Choroid plexus epithelial cell (primary cell): ENCODE measurements at regions not wholly inside any gene's neighbourhood (a gene's known extent, or its start where the extent isn't known, plus 50 kb on each side); places are given as distances from the start of the nearest gene placed in this dataset.

Experiments used
- DNase-seq: peaks from one replicate; pipeline ENCODE4 v3.0.0-alpha.2; 2010; ENCODE audit warnings: low read depth
- H3K4me3 ChIP-seq: 2 replicates; pipeline ENCODE4 v1.5.1; 2011; ENCODE audit warnings: low read depth, mild to moderate bottlenecking, control low read depth, low read length, moderate library complexity
- CTCF ChIP-seq: conservative IDR thresholded peaks from 2 replicates; pipeline ENCODE4 v1.5.1; 2011; ENCODE audit warnings: low read depth, mild to moderate bottlenecking, control low read depth, inconsistent platforms, low read length, moderate library complexity

- no peak for TF ChIP-seq CTCF
- no peak overlapping the region for H3K4me3 ChIP-seq
- no peak for DNase-seq
Observed at GRCh38 chr18:23397907-23398306, 55.2 kb upstream of the RIOK3 start.

GRCh38 chr18:23398401-23398800, 54.7 kb upstream of the RIOK3 start:
- DNase-seq = peak; percentile 86
- H3K4me3 ChIP-seq = no peak overlapping the region
- TF ChIP-seq CTCF = no peak

GRCh38 chr18:23399067-23399466, 54.0 kb upstream of the RIOK3 start:
- H3K4me3 ChIP-seq = no peak overlapping the region
- TF ChIP-seq CTCF = no peak
- no peak for DNase-seq

GRCh38 chr18:23400918-23401317, 52.2 kb upstream of the RIOK3 start:
- TF ChIP-seq CTCF = no peak
- no peak for DNase-seq
- H3K4me3 ChIP-seq = no peak overlapping the region

- no peak for TF ChIP-seq CTCF
- peak; percentile 88 for DNase-seq
- H3K4me3 ChIP-seq = no peak overlapping the region
Observed at GRCh38 chr18:23401400-23402347, 51.4 kb upstream of the RIOK3 start.
